CD4-positive, alpha-beta T cell treated with Interleukin-17A for 1 hour (primary cell): ENCODE measurements at regions not wholly inside any gene's neighbourhood (a gene's known extent, or its start where the extent isn't known, plus 50 kb on each side); places are given as distances from the start of the nearest gene placed in this dataset.
A peak's percentile ranks its signal among the peaks of the same experiment; 100 is the strongest.

Source experiments
- DNase-seq: peaks from one replicate; pipeline ENCODE4 v3.0.0-alpha.2; 2020

GRCh38 chr11:88448131-88448670 lies 110.7 kb upstream of the CTSC start:
- no peak for DNase-seq

GRCh38 chr11:88447281-88447680 lies 109.7 kb upstream of the CTSC start:
- DNase-seq, result no peak

- DNase-seq, result no peak
Measured at GRCh38 chr11:88439356-88439755, 101.8 kb upstream of the CTSC start.

DNA sequence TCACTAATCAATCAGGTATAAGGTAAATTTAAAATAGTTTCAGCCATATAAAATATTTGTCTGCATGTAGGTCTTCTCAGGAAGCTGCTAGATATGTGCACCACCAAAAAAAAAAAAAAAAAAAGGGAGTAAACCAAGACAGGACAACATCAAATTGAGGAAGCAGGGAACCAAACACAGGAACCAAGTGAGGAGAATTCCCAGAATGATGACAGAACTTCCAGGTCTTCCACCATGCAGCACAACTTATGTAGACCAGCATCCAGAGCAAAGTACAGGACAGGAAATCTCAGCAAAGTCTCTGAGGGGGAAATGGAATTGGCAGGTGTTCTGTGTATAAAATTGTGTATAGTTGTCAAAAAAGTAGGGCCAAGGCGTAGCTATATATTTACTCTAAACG lies 101.2 kb upstream of the CTSC start:
- DNase-seq, result no peak

- no peak for DNase-seq
Measured at GRCh38 chr11:88435415-88435814, 97.9 kb upstream of the CTSC start.

- DNase-seq, result no peak
Measured at GRCh38 chr11:88434333-88434976, 96.9 kb upstream of the CTSC start.

DNA sequence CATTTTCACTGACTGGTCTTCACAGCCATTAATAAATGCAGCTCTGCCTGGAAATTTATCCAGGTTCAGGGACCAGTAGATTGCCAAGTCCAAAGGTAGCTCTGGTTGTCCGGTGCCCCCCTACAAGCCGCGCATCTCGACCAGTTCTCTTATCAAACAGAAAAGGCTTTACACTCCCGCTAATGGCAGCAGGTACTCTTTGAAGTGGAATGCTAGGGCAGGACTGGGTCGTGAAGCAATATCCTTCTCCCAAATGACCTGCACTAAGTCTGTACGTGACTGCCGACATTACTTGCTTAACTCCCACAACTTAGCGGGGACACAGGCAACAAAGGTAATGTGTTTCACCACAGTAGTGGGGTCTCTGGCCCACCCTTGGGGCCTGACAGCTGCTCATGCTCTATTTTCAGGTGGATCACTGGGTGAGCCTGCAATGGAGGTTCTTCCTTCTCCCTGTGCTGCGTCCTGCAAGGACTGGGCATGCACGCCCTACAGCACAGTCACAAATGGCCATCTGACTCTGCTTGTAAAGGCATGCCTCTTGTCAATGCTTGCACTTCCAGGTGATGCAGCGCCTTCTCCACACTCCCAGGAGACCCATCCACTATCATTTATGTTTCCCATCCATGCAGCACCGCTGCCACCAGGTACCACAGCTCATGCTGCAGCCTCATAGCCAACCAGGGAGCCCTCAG lies 96.1 kb upstream of the CTSC start:
- DNase-seq, result no peak

DNA sequence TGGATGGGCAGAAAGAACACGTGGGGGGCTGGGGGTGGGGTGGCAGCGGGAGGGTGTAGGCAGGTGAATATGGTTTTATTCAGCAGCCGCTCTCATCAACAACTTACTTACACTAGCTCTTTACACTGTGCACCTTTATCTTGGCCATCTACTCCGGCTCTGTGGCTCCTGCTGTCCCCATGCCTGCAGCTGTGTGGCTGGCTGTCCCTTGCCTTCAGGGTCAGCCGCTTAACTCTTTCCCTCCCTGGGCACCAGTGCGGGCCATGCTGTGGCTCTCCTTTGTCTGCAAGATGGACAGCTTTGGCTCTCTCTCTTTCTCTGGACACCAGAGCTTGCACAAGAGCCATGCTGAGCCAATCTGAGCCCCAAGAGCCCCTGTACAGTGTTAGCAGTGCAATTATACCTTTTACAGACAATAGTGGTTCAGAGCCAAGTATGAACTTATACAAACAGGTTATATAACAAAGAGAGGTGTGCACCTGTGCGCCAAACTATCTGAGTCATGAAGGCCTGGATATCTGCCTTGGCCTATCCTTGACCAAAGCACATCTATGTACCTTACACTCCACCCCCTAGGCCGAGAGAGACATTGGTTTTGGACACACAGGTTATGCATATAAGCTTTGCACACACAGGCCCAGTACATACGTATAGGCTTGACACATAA lies 94.3 kb upstream of the CTSC start:
- DNase-seq, result no peak

DNA sequence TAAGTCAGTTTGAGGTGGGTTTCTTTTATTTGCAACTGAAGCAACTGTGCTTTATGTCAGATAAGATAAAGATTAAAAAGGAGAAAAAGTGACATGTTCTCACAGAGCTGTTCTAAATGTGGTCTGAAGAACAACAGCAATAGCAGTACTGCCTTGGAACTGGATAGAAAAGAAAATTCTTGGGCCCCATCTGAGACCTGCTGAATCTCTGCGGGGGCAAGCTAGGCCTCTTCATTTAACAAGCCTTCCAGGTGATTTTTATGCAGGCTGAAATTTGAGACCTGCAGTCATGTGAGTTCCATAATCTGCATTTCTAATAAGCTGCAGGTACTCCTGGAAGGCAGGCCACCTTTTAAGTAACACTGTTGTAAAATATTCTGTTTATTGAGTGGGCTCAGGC lies 91.4 kb upstream of the CTSC start:
- no peak for DNase-seq

- no peak for DNase-seq
Measured at GRCh38 chr11:88427719-88428118, 90.2 kb upstream of the CTSC start.

DNA sequence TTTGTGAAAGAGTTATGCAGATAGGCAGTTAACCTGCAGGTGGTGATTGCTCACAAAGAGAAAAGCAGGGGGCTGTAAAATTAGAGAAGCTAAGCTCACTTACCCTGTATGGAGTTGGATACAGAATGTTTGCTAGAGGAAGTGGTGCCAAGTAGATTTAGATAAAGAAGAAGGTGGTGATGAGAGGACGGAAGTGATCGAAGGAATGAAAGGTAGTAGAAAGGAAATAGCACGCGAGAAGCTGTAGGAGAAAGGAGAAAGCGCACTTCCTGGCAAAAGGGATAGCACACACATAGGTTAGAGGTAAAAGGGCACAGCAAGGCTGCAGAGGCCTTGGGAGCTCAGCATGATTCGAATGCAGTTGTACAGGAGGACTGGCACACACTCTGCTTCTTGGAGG lies 87.3 kb upstream of the CTSC start:
- DNase-seq, result no peak

GRCh38 chr11:88421530-88421929 lies 84.0 kb upstream of the CTSC start:
- DNase-seq, result peak; percentile 32

- no peak for DNase-seq
Measured at GRCh38 chr11:88420165-88420791, 82.7 kb upstream of the CTSC start.

- no peak for DNase-seq
Measured at GRCh38 chr11:88418508-88418907, 81.0 kb upstream of the CTSC start.

DNA sequence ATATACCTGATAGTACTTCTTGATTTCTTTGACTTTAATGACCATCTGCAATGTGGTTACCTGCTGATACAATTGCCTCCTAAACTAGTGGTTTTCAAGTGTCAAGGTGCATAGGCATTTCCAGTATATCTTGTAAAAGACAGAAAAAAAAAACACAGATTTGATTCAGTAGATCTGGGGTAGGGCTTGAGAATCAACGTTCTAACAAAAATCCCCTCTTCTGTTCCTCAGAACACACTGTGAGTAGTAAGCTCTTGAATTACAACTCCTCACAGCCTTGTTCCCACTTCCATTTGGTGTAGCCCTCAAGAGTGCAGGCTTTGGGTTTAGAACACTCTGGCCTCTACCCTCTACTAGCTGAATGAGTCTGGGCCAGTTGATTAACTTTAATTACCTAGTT lies 78.0 kb upstream of the CTSC start:
- DNase-seq, result no peak

DNA sequence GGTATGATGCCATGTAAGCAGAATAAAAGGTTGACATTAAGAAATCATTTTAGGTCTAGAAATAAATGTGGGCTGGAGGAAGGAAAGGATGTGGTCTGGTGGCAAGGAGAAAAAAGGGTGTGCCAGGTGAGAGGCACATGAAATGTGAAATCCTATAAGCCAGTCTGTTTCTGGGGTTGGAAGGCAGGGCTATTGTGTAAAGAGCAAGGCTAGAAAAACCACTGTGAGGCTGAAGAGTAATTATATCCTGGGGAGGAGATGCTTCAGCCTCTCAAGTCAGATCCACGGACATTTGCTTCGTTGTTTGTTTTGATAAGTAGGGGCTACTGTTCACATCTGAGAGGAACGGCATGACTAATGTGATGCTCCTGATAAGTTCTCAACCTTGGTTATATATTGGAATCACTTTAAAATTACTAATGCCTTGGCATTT lies 77.5 kb upstream of the CTSC start:
- peak; percentile 55 for DNase-seq

GRCh38 chr11:88414385-88414861 lies 76.9 kb upstream of the CTSC start:
- DNase-seq, result peak; percentile 45

DNA sequence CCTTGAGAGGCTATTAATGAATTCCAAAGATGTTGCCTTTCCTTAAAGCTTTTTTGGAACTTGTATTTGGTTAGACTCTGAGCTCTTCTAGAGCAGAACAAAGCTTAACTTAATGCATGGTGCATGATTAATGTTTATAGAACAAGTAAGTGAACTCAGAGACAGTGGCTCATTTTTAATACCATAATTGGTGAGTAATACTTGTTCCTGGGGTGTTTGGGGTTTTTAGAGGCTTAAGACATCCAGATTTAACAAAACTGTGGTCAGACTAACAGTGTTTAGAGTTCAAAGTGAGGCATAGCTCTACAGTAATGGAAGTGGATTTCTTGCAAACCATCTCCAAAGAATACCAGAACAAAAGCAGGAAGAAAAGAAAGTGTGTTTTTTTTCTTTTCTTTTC lies 73.7 kb upstream of the CTSC start:
- DNase-seq, result no peak

- no peak for DNase-seq
Measured at GRCh38 chr11:88410656-88411055, 73.1 kb upstream of the CTSC start.

GRCh38 chr11:88410056-88410455 lies 72.5 kb upstream of the CTSC start:
- DNase-seq, result no peak

- no peak for DNase-seq
Measured at GRCh38 chr11:88406876-88407275, 69.3 kb upstream of the CTSC start.

DNA sequence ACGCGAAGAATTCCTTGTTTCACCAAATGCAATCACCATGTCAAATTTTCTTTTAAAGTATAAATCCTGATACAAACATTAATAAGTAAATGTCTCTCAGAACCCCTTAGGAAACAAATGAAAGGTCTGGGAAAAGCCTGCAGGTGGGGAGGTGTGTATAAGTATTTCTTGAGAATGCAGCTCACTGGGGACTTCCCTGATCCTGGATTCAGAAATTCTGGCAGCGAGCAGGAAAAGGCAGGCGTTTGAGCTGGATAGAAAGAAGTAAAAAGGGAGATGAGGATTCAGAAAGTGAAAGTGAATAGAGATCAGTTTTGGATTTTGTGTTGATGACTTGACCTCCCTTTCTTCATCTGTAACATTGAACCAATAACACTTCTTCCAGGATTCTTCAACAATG lies 68.3 kb upstream of the CTSC start:
- no peak for DNase-seq

GRCh38 chr11:88404932-88405710 lies 67.6 kb upstream of the CTSC start:
- DNase-seq, result no peak
